Right renal pelvis (tissue), 4 donors: ENCODE measurements at regions not wholly inside any gene's neighbourhood (a gene's known extent, or its start where the extent isn't known, plus 50 kb on each side); places are given as distances from the start of the nearest gene placed in this dataset.

ENCODE experiments used
- DNase-seq, 4 donors: peaks; one replicate each; pipeline ENCODE4 v3.0.0-alpha.2; 2013; ENCODE audit warnings: low read depth in 4 of 4, low spot score in 3 of 4, missing footprints in 1 of 4

- no peak for DNase-seq
Measured at GRCh38 chr7:125492521-125492920, 562.9 kb upstream of the POT1 start.

GRCh38 chr7:125491137-125491536 is 561.5 kb upstream of the POT1 start:
- no peak for DNase-seq

- DNase-seq = no peak
Measured at GRCh38 chr7:125490167-125490566, 560.5 kb upstream of the POT1 start.

DNA sequence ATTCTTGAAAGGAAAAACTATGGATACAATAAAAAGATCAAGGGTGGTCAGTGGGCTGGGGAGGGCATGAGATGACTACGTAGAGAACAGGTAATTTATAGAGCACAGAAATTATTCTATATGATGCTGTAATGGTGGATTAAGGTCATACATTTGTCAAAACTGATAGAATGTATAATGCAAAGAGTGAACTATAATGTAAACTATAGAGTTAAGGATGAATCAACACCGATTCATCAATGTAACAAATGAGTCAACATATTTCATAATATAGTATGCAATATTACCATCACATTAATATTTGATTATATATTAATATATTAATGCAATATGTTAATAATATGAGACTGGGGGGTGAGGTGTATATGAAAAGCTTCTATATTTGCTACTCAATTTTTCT is 555.6 kb upstream of the POT1 start:
- DNase-seq = no peak

DNA sequence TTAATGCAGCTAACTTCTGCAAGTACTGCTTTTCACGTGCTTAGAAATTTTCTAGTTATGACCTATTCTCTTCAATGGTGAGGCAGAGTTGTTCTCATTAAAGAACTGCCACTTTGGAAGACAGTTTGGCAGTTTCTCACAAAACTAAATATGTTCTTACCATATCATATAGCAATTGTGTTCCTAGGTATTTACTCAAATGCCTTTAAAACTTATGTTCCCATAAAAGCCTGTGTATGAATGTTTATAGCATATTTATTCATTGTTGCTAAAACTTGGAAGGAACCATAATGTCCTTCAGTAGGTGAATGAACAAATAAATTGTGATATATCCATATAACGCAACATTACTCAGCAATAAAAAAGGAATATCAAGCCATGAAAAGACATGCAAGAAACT is 555.1 kb upstream of the POT1 start:
- DNase-seq = no peak

- DNase-seq = no peak
Measured at GRCh38 chr7:125481323-125481722, 551.7 kb upstream of the POT1 start.

DNA sequence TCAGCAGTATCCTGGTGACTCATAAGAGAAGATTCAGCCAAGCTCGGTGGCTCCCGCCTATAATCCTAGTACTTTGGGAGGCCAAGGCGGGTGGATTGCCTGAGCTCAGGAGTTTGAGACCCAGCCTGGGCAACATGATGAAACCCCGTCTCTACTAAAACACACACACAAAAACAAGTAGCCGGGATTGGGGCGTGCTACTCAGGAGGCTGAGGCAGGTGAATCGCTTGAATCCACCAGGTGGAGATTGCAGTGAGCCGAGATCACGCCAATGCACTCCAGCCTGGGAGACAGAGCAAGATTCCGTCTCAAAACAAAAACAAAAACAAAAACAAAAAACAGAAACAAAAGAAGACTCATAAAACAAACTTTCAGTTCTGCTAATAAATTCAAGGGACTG is 551.1 kb upstream of the POT1 start:
- no peak for DNase-seq

- DNase-seq = no peak
Measured at GRCh38 chr7:125468855-125469174, 539.2 kb upstream of the POT1 start.

DNA sequence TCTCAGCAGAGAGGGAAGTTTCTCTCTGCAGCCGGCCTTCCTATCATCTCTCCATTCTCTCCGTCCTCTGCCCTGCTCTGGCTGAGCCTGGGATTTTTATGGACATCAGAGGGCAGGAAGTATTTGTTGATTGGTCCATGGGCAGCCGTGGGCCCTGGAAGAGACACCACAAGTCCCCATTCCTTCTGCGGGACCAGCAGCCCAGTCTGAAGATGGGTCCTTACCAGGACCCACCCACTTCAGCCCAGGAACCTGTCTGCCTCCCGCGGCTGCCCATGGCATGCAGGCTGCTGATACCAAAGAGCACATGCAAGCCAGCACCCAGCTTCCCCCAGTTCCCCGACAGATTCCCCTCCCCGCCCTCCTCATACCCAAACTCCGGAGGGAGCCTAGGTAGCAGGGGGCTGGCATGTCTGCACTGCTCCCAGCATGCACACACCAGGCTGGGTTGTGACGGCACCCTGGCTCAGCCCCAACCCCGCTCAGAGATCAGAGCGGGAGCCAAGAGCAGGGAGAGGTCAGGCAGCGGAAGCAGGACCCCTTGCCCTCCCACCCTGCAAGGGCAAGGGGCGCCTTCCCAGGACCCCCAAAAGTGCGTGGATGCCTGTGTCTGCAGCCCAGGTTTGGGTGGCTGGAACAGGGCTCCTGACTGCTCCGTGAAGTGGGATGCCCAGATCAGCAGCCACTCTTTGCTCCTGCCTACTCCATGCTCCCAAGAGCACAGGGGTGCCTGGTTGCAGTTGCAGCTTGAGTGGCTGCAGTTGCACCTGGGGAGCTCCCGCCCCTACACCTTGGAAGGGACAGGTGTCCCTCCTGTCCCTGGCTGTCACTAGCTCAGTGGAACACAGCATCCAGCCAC is 538.6 kb upstream of the POT1 start:
- no peak for DNase-seq

DNA sequence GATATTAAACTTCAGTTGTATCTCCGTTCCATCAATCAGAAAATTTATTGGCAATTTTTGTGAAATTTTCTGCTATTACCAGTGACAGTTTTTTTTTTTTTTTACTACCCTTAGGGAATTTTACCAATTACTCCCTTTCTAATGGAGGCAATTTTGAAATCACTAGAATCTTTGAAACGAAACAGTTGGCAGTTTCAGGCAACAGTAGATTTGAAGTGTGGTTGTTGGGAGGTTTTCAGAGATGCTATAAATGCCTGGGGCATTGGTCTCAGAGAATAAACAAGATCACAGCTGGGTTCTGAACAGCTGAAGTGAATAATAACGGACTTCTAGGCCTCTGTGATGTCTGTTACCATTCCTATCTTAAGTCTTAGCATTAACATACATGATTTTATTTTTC is 535.9 kb upstream of the POT1 start:
- DNase-seq = no peak

DNA sequence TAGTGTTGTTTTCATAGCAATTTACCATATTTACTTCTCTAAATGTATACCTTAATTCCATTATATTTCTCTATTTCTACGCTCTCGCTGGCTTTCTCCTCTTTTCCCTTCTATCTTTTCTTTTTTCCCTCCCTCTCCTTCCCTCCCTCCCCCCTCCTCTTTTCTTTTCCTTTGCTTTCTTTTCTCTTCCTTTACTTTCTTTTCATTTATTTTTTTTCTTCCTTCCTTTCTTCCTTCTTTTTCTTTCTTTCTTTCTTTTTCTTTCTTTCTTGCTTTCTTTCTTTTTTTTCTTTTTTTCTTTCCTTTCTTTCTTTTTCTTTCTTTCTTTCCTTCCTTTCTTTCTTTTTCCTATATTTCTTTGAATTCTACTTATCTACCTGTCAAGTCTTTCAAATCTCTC is 533.0 kb upstream of the POT1 start:
- no peak for DNase-seq

DNA sequence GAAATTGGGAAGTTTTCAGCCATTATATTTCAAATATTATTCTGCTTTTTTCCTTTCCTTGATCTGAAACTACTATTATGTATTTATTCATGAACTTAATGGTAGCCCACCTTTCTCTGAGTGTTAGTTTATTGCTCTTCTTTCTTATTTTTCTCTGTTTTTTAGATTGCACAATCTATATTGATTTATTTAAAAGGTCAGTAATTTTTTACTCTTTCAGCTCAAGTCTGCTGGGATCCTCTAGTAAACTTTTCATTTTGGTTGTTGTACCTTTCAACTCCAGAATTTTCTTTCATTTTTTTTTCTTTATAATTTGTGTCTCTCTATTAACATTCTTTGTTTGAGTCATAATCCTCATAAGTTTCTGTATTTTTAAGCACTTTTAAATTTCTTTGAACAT is 529.4 kb upstream of the POT1 start:
- no peak for DNase-seq

DNA sequence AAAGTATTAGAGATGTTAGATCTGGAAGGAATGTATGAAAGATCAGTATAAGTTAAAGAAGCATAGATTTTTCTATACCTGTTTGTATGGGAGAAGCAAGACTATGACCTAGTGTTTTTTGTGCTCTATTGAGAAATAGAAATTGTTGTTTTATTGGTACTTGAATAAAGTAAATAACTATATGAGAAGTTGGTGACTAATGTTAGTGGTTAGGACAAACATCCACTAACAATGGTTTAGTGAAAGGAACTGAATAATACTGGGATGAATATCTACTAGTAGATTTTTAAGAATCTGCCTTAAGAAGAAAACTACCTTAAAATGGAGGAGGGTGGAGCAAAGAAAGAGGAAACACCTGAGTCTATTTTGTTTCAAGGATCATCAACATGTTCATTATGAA is 521.1 kb upstream of the POT1 start:
- DNase-seq = no peak

GRCh38 chr7:125445836-125446235 is 516.2 kb upstream of the POT1 start:
- no peak for DNase-seq

DNA sequence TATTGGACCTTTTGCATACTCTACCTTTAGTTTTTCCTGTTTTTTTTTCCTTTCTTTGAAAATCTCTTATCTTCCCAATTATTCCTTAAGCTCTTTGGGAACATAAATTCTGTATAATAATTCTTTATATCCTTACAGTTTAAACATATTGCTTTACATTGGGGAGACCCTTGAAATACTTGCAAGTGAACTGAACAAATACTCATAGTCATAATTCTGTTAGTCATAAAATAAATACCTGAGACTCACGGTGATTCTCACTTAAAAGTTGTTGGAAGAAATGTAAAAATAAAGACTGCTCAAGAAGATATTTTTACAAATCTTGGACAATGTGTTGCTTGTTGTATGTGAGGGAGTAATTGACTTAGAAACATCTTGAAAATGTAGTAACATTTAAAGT is 515.2 kb upstream of the POT1 start:
- DNase-seq = no peak

GRCh38 chr7:125436220-125436619 is 506.6 kb upstream of the POT1 start:
- no peak for DNase-seq

GRCh38 chr7:125431349-125431748 is 501.7 kb upstream of the POT1 start:
- no peak for DNase-seq

GRCh38 chr7:125430013-125430412 is 500.4 kb upstream of the POT1 start:
- no peak for DNase-seq

DNA sequence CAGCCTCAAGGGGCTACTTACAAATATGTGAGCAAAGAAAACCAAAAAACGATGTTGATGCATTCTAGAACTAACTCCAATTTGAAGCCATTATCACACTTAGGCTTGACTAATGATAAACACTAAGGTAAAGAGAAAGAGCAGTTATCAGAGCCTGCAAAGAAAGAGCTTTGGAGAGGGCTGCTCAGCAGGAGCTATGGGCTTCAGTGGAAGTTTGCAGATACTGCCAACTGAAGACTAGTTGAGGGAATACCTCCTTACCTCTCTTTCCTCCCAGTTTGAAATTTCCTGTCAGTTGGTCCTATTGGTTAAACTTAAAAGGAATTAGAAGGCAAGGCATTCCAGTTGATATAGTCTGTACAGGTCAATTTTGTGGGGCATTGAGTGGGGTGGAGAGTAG is 498.1 kb upstream of the POT1 start:
- no peak for DNase-seq

- DNase-seq = no peak
Measured at GRCh38 chr7:125425506-125425905, 495.9 kb upstream of the POT1 start.

GRCh38 chr7:125424721-125425120 is 495.1 kb upstream of the POT1 start:
- DNase-seq = no peak

- DNase-seq = no peak
Measured at GRCh38 chr7:125423458-125424155, 494.0 kb upstream of the POT1 start.
